ENCODE measurements at regions not wholly inside any gene's neighbourhood (a gene's known extent, or its start where the extent isn't known, plus 50 kb on each side); places are given as distances from the start of the nearest gene placed in this dataset.

DNA sequence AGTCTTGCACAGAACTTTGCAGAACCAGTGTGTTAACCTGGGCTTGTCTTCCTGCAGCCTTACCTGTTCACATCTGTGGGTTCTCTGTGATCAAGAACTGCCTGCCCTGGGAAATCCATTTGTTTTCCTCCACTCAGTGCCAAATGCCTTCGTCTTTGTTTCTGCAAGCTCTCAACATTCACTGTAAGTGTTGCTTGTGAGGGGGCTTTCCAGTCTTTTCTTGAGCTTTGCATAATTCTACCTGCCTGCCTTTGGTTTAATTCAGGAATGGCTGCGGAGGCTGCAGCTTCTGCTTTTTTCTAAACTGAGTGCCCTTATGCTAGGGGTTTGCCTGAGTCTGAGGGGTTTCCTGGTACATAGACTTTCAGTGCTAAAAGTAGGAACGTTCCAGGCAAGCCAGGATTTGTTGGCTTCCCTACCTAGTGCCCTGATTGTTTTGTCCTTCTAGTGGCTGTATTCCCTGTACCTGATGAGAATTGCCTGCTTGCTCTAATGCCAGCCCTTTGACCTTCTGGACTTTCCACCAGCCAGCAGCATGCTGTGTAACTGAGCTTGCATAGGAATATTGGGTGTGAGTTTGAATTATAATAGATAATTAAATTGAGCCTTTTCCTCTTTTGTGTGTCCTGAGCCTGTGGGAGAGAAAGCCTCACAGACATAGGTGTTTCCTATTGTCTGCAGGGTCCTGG is 96.6 kb upstream of the CLSTN2 start:
- TF ChIP-seq, protein P1, sequence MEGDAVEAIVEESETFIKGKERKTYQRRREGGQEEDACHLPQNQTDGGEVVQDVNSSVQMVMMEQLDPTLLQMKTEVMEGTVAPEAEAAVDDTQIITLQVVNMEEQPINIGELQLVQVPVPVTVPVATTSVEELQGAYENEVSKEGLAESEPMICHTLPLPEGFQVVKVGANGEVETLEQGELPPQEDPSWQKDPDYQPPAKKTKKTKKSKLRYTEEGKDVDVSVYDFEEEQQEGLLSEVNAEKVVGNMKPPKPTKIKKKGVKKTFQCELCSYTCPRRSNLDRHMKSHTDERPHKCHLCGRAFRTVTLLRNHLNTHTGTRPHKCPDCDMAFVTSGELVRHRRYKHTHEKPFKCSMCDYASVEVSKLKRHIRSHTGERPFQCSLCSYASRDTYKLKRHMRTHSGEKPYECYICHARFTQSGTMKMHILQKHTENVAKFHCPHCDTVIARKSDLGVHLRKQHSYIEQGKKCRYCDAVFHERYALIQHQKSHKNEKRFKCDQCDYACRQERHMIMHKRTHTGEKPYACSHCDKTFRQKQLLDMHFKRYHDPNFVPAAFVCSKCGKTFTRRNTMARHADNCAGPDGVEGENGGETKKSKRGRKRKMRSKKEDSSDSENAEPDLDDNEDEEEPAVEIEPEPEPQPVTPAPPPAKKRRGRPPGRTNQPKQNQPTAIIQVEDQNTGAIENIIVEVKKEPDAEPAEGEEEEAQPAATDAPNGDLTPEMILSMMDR (IDR thresholded peaks at IDR 0.05) = no peak
- no peak for TF ChIP-seq POLR2A (IDR thresholded peaks at IDR 0.05)

All from adrenal gland (tissue), 5 donors.